HG02610 (cell line): ENCODE measurements at regions not wholly inside any gene's neighbourhood (a gene's known extent, or its start where the extent isn't known, plus 50 kb on each side); places are given as distances from the start of the nearest gene placed in this dataset.
A peak's percentile ranks its signal among the peaks of the same experiment; 100 is the strongest.
"Not testable (repeated sequence)": the region's sequence is repeated elsewhere in the genome, so short reads cannot be mapped to it uniquely, and the experiment has no call there.

Experiments used
- ATAC-seq: cut with Tn5 transposase; IDR thresholded peaks from one replicate; pipeline ENCODE4 v1.9.1; 2021; ENCODE audit warnings: mild to moderate bottlenecking, moderate library complexity; ENCODE audit not compliant: unreplicated experiment

DNA sequence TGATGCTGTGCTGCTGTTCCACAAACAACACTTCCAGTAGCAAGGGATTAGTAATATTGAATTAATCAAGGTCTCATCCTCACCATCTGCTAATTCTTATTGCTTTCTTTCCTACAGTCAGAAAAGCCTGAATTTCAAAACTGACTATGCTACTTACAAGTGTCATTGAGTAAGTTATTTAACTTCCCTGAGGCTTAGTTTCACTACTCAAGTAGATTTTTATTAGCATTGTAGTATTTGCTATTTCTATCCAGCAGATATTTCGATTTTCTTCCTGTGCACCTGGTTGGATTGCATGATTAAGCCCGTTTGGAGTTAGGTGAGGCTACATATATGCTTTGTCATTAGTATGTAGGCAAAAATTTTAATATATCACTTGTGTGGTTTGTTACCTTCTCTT, 591.5 kb downstream of the TRHDE start:
- no peak for ATAC-seq

GRCh38 chr12:72865921-72866320, 593.8 kb downstream of the TRHDE start:
- ATAC-seq: no peak

DNA sequence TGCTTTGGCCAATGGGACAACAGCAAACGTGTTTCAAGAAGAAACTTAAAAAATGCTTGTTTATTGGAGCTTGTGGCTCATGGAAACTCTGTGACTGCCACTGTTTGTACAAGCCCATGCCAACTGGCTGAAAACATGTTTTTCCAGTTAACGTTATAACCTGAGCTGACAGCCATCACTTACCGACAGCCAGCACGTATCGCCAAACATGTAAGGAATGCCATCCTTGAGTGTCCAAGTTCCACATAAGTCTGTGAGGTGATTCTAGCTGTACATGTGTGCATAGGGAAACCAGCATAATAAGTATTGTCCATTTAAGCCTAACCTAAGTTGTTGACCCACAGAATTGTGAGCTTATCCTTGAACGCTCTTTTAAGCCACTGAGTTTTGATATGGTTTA, 596.9 kb downstream of the TRHDE start:
- ATAC-seq: no peak

DNA sequence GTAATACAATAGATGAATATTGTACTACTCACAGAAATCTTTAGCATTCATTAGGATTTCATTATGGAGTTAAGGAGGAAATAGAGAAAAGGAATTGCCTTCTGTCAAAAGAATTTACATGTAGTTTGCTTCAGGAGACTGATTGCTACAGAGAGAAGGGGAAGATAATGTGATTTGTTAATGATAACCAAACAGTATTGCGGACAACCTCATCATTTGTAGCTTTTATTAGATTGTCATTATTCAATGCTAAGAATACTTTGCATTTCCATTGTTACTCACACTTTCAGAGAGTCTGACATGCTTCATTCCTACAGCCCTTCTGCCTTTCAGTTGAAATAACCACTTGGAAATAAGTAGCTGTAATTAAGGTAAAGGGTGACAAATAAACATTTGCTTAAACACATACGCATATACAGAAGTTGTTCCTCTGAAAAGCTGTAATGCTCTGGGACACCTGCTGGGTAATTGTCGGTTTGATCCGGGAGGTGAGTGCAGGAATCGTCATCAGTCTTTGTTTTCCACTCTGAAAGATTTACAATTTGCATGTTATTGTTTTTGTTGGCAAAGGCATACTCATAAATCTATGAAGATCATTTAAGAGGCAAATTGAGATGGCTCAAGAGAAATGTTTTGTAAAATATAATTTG, 600.2 kb downstream of the TRHDE start:
- ATAC-seq: no peak

- no peak for ATAC-seq
Observed at GRCh38 chr12:72872996-72873395, 600.8 kb downstream of the TRHDE start.

DNA sequence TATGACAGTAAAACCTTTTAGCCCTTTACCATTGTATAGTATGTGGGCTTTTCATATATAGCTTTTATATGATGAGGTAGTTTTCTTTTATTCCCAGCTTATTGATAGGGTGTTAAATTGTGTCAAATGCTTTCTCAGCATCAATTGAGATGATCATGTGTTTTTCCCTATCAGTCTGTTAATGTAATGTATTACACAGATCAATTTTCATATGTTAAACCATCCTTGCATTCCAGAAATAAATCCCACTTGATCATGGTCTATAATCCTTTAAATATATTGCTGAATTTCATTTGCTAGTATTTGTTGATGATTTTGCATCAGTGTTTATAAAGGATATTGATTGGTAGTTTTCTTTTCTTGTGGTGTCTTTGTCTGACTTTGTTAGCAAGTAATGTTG, 603.9 kb downstream of the TRHDE start:
- ATAC-seq: no peak

DNA sequence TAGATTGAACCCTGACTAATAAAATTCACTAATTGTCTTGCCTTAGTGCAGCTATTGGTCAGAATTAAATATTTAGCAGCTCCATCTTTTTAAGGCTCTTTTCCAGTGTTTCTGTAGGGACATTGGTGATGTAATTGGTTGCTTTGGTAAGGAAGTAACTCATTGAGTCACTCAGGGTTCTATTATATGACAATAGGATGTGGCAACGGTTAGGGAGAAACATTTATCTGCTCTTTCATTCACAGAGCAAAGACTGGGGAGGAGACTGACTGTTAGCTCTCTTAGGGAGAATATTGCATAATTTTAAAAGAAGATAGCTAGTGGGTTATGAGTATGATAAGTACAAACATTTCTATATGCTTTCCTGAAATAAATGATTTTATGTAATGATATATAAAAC, 616.5 kb downstream of the TRHDE start:
- no peak for ATAC-seq

DNA sequence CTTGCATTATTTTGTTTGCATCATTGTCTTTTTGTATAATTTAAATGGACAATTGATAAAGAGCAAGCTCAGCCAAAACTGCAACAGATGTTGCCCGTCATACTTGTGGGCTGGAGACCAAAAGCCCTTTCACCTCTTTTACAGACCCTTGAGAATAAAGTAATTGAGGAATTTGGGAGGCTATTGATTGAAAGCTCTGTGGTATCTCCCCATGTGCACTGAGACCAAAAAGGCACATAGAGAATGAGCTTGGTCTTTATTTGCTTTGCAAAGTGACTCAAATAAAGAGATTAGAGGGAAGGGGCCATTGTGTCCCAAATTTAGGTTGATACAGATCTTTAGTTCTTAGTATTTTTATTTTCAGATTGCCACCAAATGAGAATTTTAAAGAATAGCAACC, 617.6 kb downstream of the TRHDE start:
- no peak for ATAC-seq

- ATAC-seq: no peak
Observed at GRCh38 chr12:72901685-72902084, 629.5 kb downstream of the TRHDE start.

DNA sequence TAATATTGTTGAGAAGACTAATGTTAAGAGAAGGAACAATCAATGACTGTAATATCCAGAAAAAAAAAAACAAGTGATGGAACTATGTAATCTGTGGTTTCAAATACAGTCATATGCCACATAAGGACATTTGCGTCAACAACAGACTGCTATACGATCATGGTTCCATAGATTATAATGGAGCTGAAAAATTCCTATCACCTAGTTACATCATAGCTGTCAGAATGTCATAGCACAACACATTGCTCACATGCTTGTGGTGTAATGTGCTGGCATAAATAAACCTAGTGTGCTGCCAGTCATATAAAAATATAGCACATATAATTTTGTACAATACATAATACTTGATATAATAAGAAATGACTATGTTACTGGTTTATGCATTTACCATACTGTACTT, 653.5 kb downstream of the TRHDE start:
- ATAC-seq: no peak

DNA sequence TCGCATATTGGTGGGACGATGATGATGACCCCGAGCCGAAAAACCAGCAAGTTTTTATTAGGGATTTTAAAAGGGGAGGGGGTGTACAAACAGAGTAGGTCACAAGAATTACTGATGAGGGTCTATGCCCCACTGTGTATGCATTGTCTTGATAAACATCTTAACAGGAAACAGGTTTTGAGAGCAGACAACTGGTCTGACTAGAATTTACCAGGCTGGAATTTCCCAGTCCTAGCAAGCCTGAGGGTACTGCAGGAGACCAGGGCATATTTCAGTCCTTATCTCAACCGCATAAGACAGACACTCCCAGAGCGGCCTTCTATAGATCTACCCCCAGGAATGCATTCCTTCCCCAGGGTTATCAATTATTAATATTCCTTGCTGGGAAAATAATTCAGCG, 659.7 kb downstream of the TRHDE start:
- ATAC-seq: not testable (repeated sequence)

DNA sequence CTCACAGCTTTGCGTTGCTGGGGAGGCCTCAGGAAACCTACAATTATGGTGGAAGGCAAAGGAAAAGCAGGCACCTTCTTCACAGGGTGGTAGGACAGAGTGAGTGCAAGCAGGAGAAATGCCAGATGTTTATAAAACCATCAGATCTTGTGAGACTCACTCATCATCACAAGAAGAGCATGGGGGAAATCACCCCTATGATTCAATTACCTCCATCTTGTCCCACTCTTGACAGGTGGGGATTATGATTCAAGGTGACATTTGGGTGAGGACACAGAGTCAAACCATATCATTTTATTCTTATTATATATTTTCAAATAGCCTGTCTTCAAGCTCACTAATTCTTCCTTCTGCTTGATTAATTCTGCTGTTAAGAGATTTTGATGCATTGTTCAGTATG, 665.3 kb downstream of the TRHDE start:
- ATAC-seq: no peak

DNA sequence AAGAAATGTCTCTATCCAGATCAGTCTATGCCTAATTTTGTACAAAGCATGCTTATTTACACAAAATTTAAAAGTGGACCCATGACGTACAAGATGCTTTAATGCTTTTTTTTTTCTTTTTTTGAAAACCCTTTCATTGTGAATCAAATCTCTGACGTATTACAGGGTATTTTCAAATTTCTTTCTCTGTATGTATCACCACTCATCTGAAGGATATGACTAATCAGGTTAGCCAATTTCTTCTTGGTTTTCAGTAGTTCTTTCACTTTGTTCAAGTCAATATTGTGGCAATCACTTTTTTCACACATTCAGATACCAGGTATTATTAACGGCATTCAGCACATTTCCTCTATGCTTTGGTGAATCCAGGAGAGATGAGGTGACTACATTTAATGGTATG, 685.3 kb downstream of the TRHDE start:
- peak; percentile 83 for ATAC-seq

DNA sequence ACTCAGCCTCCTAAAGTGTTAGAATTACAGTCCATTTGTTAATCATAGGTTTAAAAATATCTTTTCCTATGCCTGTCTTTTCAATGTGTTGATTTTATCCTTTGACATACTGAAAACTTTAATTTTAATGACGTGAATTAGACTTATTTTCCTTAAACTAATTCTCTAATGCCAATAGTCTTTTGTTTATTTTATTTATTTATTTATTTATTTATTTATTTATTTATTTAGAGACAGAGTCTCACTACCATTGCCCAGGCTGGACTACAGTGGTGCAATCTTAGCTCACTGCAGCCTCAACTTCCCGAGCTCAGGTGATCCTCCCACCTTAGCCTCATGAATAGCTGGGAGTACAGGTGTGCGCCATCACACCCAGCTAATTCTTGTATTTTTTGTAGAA, 694.5 kb downstream of the TRHDE start:
- no peak for ATAC-seq

DNA sequence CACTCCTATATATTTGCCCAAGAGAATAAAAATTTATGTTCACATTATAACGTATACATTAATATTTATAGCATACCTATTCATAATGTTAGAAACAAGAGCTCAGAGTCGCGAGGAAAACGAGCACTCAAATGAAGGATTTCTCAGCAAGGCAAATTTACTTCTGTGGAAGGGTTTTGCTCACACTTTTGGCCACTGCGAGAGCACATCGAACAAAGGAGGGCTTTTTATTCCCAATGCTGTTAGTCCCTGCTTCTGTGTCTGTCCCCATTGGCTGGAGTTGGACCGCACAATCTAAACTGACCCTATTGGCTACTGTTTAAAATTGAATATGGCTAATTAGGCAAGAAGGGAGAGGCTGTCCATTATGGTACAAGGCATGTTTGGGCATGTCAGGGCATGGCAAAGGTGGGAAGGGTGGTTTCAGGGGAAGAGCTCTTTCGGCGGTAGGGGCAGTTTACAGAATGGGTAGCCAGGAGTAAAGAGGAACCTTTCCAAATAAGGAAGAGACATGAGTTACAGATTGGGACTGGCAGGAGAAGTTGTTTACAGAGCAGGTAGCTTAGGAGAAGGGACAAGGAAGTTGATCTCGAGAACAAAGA, 702.9 kb downstream of the TRHDE start:
- ATAC-seq: no peak

DNA sequence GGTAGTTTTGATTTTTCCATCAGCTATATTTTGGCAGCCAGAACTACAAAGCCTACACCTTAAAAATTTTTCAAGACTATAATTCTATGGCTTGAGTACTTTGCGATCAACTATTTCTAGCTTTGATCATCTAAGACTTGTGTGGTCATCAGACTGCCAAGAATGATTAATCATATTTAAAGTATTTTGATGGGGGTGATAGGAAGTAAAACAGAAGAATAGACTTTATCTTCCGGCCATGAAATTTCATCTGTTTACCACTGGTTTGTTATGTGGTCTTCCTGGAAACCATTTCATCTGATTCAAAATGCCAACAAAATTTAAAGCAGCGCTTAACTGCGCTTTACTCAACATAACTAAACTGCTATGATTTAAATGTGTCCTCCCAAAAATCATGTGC, 706.8 kb downstream of the TRHDE start:
- no peak for ATAC-seq

DNA sequence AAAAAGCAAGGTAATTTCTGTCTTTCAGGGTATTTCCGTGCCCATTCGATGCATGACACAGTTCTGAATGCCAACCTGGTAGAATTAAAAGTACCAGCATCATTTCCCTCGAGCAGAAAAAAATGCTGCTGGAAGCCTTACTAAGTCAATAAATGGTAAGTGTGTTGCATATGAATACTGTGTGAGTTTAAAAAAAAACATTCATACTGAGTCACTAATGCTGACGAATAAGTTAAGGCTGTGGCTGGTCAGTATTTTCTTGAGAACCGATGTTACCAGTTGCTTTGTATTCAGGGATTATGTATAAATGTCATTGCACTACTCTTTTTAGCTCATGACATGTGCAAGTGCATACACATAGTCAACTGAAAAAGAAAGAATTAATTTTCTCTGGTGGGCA, 710.2 kb downstream of the TRHDE start:
- ATAC-seq: no peak

GRCh38 chr12:72986963-72987362, 714.8 kb downstream of the TRHDE start:
- ATAC-seq: no peak

GRCh38 chr12:72989458-72989947, 717.3 kb downstream of the TRHDE start:
- ATAC-seq: no peak

- not testable (repeated sequence) for ATAC-seq
Observed at GRCh38 chr12:72995029-72995428, 722.9 kb downstream of the TRHDE start.

DNA sequence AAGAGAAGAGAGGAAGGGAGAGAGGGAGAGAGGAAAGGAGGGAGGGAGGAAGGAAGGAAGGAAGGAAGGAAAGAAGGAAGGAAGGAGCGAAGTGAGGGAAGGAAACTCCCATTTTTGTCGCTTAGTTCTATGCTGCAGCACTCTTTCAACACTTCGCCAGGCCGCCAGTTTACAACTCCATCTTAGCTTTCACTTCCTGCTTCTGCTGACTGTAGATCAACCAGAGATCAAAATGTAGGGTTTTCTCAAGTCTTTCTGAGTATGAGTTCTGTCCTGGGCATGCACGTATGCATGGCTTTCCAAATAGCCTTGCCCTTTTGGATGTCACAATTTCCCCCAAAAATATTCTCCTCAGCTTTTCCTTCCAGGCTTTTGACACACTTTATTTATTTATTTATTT, 723.4 kb downstream of the TRHDE start:
- ATAC-seq: no peak

GRCh38 chr12:73001806-73002205, 729.6 kb downstream of the TRHDE start:
- ATAC-seq: not testable (repeated sequence)

DNA sequence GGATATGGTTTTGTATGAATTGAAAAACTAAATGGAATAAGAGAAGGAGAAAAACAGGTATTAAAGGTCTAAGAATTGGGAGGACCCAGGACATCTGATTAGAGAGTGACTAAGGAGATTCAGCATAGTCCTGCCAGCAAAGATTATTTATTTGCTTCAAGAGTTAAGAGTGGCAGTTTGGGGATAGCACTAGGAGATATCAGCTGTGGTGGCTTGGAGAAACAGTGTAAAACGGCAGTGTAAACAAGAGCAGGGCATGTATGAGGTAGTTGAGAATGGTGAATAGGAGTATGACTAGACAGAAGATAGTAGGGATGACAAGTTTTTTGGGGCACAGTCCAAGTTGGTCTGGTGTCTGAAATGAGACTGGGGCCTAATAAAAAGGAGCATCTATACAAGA, 730.3 kb downstream of the TRHDE start:
- ATAC-seq: not testable (repeated sequence)
